OCI-LY7 (cell line): ENCODE measurements at regions not wholly inside any gene's neighbourhood (a gene's known extent, or its start where the extent isn't known, plus 50 kb on each side); places are given as distances from the start of the nearest gene placed in this dataset.

ENCODE experiments used
- BruUV-seq: library from RNA; stranded (reverse); fragments of 400-500 nt; replicated peaks from 2 replicates; lab custom pipeline; 2021; lab: Mats Ljungman, UMichigan
- CTCF ChIA-PET: fragments of 300-600 bp; sonication (Branson Sonifier 250); formaldehyde crosslinking; loops from one replicate; lab custom pipeline; 2022; ENCODE audit warnings: antibody characterized with exemption; ENCODE audit not compliant: unreplicated experiment; lab: Charles Lee
- POLR2A ChIA-PET: fragments of 300-600 bp; sonication (Branson Sonifier 250); formaldehyde crosslinking; loops from one replicate; lab custom pipeline; 2022; ENCODE audit warnings: antibody characterized with exemption; lab: Charles Lee
- DNase-seq: peaks from one replicate; pipeline ENCODE4 v3.0.0-alpha.2; 2015; ENCODE audit warnings: low spot score
- H2AFZ ChIP-seq: fragments of 200-600 bp; sonication (generic), shearing (Covaris generic); 2 replicates; pipeline ENCODE4 v1.6.1; 2014; ENCODE audit warnings: mild to moderate bottlenecking, antibody characterized with exemption, low read length, moderate library complexity
- H3K27ac ChIP-seq: fragments of 200-600 bp; sonication (generic); 2 replicates; pipeline ENCODE4 v1.5.1; 2014; ENCODE audit warnings: mixed run types, low read depth, mild to moderate bottlenecking, moderate library complexity, low read length, inconsistent platforms; ENCODE audit not compliant: poor library complexity, severe bottlenecking
- H3K36me3 ChIP-seq: fragments of 200-600 bp; sonication (generic); 2 replicates; pipeline ENCODE4 v1.6.1; 2014; ENCODE audit warnings: mild to moderate bottlenecking, antibody characterized with exemption, low read length, moderate library complexity, mixed read lengths; ENCODE audit not compliant: insufficient read depth
- H3K4me1 ChIP-seq: fragments of 200-600 bp; sonication (generic); 2 replicates; pipeline ENCODE4 v1.5.1; 2014; ENCODE audit warnings: mild to moderate bottlenecking, low read length; ENCODE audit not compliant: insufficient read depth, poor library complexity, severe bottlenecking
- H3K4me2 ChIP-seq: fragments of 200-600 bp; sonication (generic); 2 replicates; pipeline ENCODE4 v1.6.1; 2014; ENCODE audit warnings: mild to moderate bottlenecking, low read length
- H3K4me3 ChIP-seq: fragments of 200-600 bp; sonication (generic); 2 replicates; pipeline ENCODE4 v1.5.1; 2014; ENCODE audit warnings: mild to moderate bottlenecking, low read depth, low read length; ENCODE audit not compliant: poor library complexity, severe bottlenecking
- H3K79me2 ChIP-seq: fragments of 200-600 bp; sonication (generic); 2 replicates; pipeline ENCODE4 v1.6.1; 2016; ENCODE audit warnings: low read depth, mild to moderate bottlenecking, low read length, moderate library complexity, mixed read lengths; ENCODE audit not compliant: insufficient read depth
- H3K9me2 ChIP-seq: fragments of 200-600 bp; sonication (generic); 2 replicates; pipeline ENCODE4 v1.6.1; 2016; ENCODE audit warnings: mild to moderate bottlenecking, low read length, mixed read lengths; ENCODE audit not compliant: insufficient read depth
- H3K9me3 ChIP-seq: fragments of 200-600 bp; sonication (generic); 2 replicates; pipeline ENCODE4 v1.6.1; 2014; ENCODE audit warnings: mild to moderate bottlenecking, mixed run types, low read length, mixed read lengths
- H4K20me1 ChIP-seq: fragments of 200-600 bp; sonication (generic); 2 replicates; pipeline ENCODE4 v1.6.1; 2014; ENCODE audit warnings: mild to moderate bottlenecking, antibody characterized with exemption, low read length, moderate library complexity, mixed read lengths; ENCODE audit not compliant: insufficient read depth
- EZH2phosphoT487 ChIP-seq: fragments of 200-600 bp; sonication (generic); IDR thresholded peaks from 2 replicates; pipeline ENCODE4 v1.6.1; 2018; ENCODE audit warnings: low read depth, borderline replicate concordance, mild to moderate bottlenecking, mixed run types, antibody characterized with exemption, low read length, moderate library complexity, mixed read lengths
- intact Hi-C: fragments of 100-400 bp; cut with micrococcal nuclease; formaldehyde crosslinking; loops from one replicate; pipeline ENCODE4 v1.10.0; 2022; ENCODE audit not compliant: unreplicated experiment
- TF ChIP-seq, protein P1 (sequence below): fragments of 200-600 bp; sonication (generic); conservative IDR thresholded peaks from 2 replicates; pipeline ENCODE4 v1.5.1; 2014; ENCODE audit warnings: mild to moderate bottlenecking, antibody characterized with exemption, low read length, moderate library complexity, mixed read lengths

DNA sequence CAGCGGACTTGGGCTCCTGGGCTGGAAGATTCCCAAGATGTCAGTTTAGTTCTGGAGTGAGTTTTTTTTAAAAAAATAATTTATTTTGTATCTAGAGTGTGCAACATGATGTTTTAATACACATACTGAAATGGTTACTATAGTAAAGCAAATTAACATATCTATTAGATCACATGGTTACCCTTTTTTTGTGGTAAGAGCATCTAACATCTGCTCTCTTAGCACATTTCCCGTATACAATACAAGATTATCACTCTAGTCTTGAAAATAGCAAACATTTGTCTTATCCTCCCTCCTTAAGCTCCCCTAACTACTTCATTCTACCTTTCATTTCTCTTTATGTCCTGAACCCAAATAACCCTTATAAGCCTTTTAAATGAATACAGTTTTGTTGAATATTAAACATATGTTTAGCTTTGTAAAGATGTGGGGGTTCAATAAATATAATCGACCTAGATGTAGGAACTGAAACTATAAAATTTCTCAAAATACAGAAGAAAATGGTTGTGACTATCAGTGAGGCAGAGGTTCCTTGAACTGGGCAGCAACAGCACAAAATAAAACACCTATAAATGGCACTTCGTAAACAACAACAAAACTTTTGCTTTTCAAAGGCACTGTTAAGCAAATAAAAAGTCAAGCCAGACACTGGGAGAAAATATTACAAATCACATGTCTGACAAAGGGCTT is 466.6 kb downstream of the FGF9 start:
- intact Hi-C loops = no loop called here
- ChIA-PET CTCF (no interaction called here), POLR2A (no interaction called here)
- no TSS peak for BruUV-seq
- no peak for TF ChIP-seq EZH2phosphoT487
- Histone ChIP-seq H4K20me1 (no peaks in the 10 kb centered on the region), H3K4me1 (no peaks in the 10 kb centered on the region), H3K79me2 (no peaks in the 10 kb centered on the region), H3K9me3 (no peaks in the 10 kb centered on the region), H3K4me2 (no peak overlapping the region), H3K4me3 (no peak overlapping the region), H2AFZ (no peak overlapping the region), H3K36me3 (no peaks in the 10 kb centered on the region), H3K9me2 (no peaks in the 10 kb centered on the region), H3K27ac (no peak overlapping the region)
- no peak for DNase-seq

DNA sequence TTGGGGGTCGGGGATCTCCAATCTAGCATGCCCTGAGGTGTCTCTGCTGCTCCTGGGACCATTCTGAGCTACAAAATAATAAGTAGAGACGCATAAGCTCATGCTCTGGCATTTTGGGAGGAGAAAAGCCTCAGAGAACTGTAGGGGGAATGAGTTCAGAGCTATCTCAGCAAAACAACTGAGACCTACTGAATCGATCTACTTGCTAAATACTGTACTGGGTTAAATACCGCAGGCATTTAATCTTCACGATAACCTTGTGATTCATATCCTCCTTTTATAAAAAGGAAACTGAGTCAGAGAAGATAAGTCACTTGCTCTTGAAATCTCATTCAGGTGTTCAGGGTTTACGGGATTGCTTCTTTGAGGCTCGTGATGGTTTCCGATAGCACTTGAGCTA is 468.1 kb downstream of the FGF9 start:
- Histone ChIP-seq H3K4me2 (no peak overlapping the region), H3K9me3 (no peaks in the 10 kb centered on the region), H2AFZ (no peak overlapping the region), H3K27ac (no peak overlapping the region), H3K4me1 (no peaks in the 10 kb centered on the region), H3K79me2 (no peaks in the 10 kb centered on the region), H3K9me2 (no peaks in the 10 kb centered on the region), H4K20me1 (no peaks in the 10 kb centered on the region), H3K36me3 (no peaks in the 10 kb centered on the region), H3K4me3 (no peak overlapping the region)
- intact Hi-C loops = no loop called here
- no peak for DNase-seq
- POLR2A ChIA-PET = interaction anchor here (0.5 to 0.8 kb wide), 3 partner anchors 10 to 436 kb away, joined by 3 to 4 read pairs (median 3); no protein-coding TSS in a partner anchor
- CTCF ChIA-PET = no interaction called here
- no TSS peak for BruUV-seq
- TF ChIP-seq, protein P1, sequence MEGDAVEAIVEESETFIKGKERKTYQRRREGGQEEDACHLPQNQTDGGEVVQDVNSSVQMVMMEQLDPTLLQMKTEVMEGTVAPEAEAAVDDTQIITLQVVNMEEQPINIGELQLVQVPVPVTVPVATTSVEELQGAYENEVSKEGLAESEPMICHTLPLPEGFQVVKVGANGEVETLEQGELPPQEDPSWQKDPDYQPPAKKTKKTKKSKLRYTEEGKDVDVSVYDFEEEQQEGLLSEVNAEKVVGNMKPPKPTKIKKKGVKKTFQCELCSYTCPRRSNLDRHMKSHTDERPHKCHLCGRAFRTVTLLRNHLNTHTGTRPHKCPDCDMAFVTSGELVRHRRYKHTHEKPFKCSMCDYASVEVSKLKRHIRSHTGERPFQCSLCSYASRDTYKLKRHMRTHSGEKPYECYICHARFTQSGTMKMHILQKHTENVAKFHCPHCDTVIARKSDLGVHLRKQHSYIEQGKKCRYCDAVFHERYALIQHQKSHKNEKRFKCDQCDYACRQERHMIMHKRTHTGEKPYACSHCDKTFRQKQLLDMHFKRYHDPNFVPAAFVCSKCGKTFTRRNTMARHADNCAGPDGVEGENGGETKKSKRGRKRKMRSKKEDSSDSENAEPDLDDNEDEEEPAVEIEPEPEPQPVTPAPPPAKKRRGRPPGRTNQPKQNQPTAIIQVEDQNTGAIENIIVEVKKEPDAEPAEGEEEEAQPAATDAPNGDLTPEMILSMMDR = no peak
- TF ChIP-seq EZH2phosphoT487 = no peak

DNA sequence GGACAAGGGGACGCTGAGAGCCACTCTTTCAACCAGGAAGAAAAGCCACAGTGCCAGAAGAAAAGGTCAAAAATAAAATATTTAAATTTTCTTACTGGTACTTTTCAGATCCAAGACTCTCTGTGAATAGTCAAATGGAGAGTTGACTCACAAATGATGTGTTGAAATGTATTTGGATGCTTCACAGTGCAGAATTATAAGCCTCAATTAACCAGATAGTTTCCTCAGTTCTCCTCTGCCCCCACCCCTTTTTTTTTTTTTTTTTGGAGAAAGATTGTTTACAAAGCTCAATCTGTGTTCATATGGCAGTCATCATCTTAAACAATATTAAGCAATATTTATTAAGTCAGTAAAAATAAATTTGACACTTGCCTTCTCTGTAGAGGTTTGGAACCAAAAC is 470.8 kb downstream of the FGF9 start:
- Histone ChIP-seq H3K9me3 (no peaks in the 10 kb centered on the region), H3K4me2 (no peak overlapping the region), H3K36me3 (no peaks in the 10 kb centered on the region), H3K9me2 (no peaks in the 10 kb centered on the region), H4K20me1 (no peaks in the 10 kb centered on the region), H3K27ac (no peak overlapping the region), H2AFZ (no peak overlapping the region), H3K79me2 (no peaks in the 10 kb centered on the region), H3K4me3 (no peak overlapping the region), H3K4me1 (no peaks in the 10 kb centered on the region)
- no peak for DNase-seq
- intact Hi-C loops = no loop called here
- TF ChIP-seq EZH2phosphoT487 = no peak
- TF ChIP-seq, protein P1 = no peak
- CTCF ChIA-PET = no interaction called here
- POLR2A ChIA-PET = interaction anchor here (0.7 kb wide), 1 partner anchor 23 kb away, joined by 6 read pairs; no protein-coding TSS in a partner anchor
- no TSS peak for BruUV-seq
